HL-60 (cell line): ENCODE measurements at regions not wholly inside any gene's neighbourhood (a gene's known extent, or its start where the extent isn't known, plus 50 kb on each side); places are given as distances from the start of the nearest gene placed in this dataset.

Source experiments
- DNase-seq, 2 experiments: peaks; one replicate each; pipeline ENCODE4 v3.0.0-alpha.2; 2010 to 2020; ENCODE audit warnings: low read depth in 1 of 2, low spot score in 1 of 2
- H3K27ac ChIP-seq: fragments of 250-450 bp; sonication (Bioruptor Pico); replicated peaks from 2 replicates; pipeline ENCODE4 v1.5.1; 2020; ENCODE audit warnings: mild to moderate bottlenecking, moderate library complexity
- H3K27me3 ChIP-seq: fragments of 250-450 bp; sonication (Bioruptor Pico); 2 replicates; pipeline ENCODE4 v1.5.1; 2021; ENCODE audit warnings: mild to moderate bottlenecking, moderate library complexity; ENCODE audit not compliant: insufficient read depth, poor library complexity, severe bottlenecking
- H3K4me3 ChIP-seq: replicated peaks from 2 replicates; pipeline ENCODE4 v1.5.1; 2011; ENCODE audit warnings: mild to moderate bottlenecking, control low read depth, low read length; ENCODE audit not compliant: insufficient read depth
- GABPA ChIP-seq: IDR thresholded peaks from 2 replicates; pipeline ENCODE4 v1.6.1; 2012; ENCODE audit warnings: low read depth
- POLR2AphosphoS5 ChIP-seq: IDR thresholded peaks from 2 replicates; pipeline ENCODE4 v1.6.1; 2012; ENCODE audit warnings: low read depth
- SPI1 ChIP-seq: IDR thresholded peaks from 2 replicates; pipeline ENCODE4 v1.6.1; 2012; ENCODE audit warnings: low read depth, mild to moderate bottlenecking, borderline replicate concordance
- TF ChIP-seq, protein P1 (sequence below): IDR thresholded peaks from one replicate; pipeline ENCODE4 v1.5.1; 2011; ENCODE audit warnings: low read length, control low read depth, inconsistent platforms; ENCODE audit not compliant: insufficient read depth
- TF ChIP-seq, protein P2 (sequence below): IDR thresholded peaks from 2 replicates; pipeline ENCODE4 v1.6.1; 2012; ENCODE audit warnings: low read depth; ENCODE audit not compliant: insufficient replicate concordance

GRCh38 chr11:92678008-92678611, 291.3 kb upstream of the MTNR1B start:
- no peak for DNase-seq
- Histone ChIP-seq H3K4me3 (no peak overlapping the region), H3K27me3 (no peaks in the 10 kb centered on the region), H3K27ac (no peak overlapping the region)
- TF ChIP-seq, protein P1, sequence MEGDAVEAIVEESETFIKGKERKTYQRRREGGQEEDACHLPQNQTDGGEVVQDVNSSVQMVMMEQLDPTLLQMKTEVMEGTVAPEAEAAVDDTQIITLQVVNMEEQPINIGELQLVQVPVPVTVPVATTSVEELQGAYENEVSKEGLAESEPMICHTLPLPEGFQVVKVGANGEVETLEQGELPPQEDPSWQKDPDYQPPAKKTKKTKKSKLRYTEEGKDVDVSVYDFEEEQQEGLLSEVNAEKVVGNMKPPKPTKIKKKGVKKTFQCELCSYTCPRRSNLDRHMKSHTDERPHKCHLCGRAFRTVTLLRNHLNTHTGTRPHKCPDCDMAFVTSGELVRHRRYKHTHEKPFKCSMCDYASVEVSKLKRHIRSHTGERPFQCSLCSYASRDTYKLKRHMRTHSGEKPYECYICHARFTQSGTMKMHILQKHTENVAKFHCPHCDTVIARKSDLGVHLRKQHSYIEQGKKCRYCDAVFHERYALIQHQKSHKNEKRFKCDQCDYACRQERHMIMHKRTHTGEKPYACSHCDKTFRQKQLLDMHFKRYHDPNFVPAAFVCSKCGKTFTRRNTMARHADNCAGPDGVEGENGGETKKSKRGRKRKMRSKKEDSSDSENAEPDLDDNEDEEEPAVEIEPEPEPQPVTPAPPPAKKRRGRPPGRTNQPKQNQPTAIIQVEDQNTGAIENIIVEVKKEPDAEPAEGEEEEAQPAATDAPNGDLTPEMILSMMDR = no peak
- TF ChIP-seq SPI1 = no peak
- TF ChIP-seq, protein P2, sequence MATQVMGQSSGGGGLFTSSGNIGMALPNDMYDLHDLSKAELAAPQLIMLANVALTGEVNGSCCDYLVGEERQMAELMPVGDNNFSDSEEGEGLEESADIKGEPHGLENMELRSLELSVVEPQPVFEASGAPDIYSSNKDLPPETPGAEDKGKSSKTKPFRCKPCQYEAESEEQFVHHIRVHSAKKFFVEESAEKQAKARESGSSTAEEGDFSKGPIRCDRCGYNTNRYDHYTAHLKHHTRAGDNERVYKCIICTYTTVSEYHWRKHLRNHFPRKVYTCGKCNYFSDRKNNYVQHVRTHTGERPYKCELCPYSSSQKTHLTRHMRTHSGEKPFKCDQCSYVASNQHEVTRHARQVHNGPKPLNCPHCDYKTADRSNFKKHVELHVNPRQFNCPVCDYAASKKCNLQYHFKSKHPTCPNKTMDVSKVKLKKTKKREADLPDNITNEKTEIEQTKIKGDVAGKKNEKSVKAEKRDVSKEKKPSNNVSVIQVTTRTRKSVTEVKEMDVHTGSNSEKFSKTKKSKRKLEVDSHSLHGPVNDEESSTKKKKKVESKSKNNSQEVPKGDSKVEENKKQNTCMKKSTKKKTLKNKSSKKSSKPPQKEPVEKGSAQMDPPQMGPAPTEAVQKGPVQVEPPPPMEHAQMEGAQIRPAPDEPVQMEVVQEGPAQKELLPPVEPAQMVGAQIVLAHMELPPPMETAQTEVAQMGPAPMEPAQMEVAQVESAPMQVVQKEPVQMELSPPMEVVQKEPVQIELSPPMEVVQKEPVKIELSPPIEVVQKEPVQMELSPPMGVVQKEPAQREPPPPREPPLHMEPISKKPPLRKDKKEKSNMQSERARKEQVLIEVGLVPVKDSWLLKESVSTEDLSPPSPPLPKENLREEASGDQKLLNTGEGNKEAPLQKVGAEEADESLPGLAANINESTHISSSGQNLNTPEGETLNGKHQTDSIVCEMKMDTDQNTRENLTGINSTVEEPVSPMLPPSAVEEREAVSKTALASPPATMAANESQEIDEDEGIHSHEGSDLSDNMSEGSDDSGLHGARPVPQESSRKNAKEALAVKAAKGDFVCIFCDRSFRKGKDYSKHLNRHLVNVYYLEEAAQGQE = no peak
- no peak for TF ChIP-seq GABPA
- no peak for TF ChIP-seq POLR2AphosphoS5

DNA sequence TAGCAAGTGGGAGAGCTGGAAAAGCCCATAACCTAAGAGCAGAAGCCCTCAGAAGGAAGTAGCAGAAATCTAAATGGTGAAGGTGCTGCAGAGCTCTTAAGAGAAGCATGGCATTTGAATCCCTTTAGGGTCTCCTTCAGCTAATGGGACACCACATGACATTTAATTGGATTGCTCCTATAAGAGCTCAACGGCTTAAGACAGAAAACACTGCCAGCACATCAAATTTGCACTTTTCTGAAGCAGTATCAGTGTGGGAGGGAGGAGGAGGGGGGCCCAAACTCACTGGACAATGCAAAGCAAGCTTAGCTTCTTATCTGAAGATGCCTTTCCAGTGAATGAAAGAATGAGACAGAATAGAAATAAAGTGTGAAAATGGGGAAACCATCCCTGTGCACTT, 287.9 kb upstream of the MTNR1B start:
- Histone ChIP-seq H3K27me3 (no peaks in the 10 kb centered on the region), H3K4me3 (no peak overlapping the region), H3K27ac (no peak overlapping the region)
- TF ChIP-seq SPI1 (no peak), GABPA (no peak), POLR2AphosphoS5 (no peak)
- TF ChIP-seq, protein P2 = no peak
- TF ChIP-seq, protein P1 = no peak
- no peak for DNase-seq

- no peaks in the 10 kb centered on the region for H3K27me3 ChIP-seq
- no peak overlapping the region for H3K4me3 ChIP-seq
- TF ChIP-seq, protein P2 = no peak
- TF ChIP-seq, protein P1 = no peak
- TF ChIP-seq GABPA (no peak), POLR2AphosphoS5 (no peak), SPI1 (no peak)
- H3K27ac ChIP-seq = no peak overlapping the region
- no peak for DNase-seq
These were observed 287.3 kb upstream of the MTNR1B start for GRCh38 chr11:92682136-92682535.
